IMR-90 (cell line): ENCODE measurements at regions not wholly inside any gene's neighbourhood (a gene's known extent, or its start where the extent isn't known, plus 50 kb on each side); places are given as distances from the start of the nearest gene placed in this dataset.

Experiments used
- ATAC-seq: fragments of 200-7000 bp; cut with Tn5 transposase; 2 replicates; pipeline ENCODE4 v1.9.1; 2020; ENCODE audit warnings: low read depth, mild to moderate bottlenecking, moderate library complexity
- BruUV-seq: library from RNA; stranded (reverse); fragments of 400-500 nt; replicated peaks from 2 replicates; lab custom pipeline; 2021; lab: Mats Ljungman, UMichigan
- CTCF ChIA-PET: fragments of 300-600 bp; formaldehyde crosslinking; extraction: SDS; loops from one replicate; lab custom pipeline; 2021; ENCODE audit warnings: antibody characterized with exemption; lab: Yijun Ruan, JAX
- POLR2A ChIA-PET: fragments of 300-600 bp; sonication (Branson Sonifier 250); formaldehyde crosslinking; loops from one replicate; lab custom pipeline; 2022; ENCODE audit warnings: antibody characterized with exemption; ENCODE audit not compliant: unreplicated experiment; lab: Charles Lee
- DNase-seq: peaks from one replicate; pipeline ENCODE4 v3.0.0; 2013
- H2AFZ ChIP-seq: replicated peaks from 2 replicates; pipeline ENCODE3; 2013; ENCODE audit warnings: low read length, mild to moderate bottlenecking; ENCODE audit not compliant: poor library complexity
- H2AK5ac ChIP-seq: 2 replicates; pipeline ENCODE4 v1.6.1; 2013; ENCODE audit warnings: low read depth, low read length, inconsistent platforms
- H2AK9ac ChIP-seq: replicated peaks from 2 replicates; pipeline ENCODE3; 2013; ENCODE audit warnings: mild to moderate bottlenecking, low read depth, low read length, moderate library complexity; ENCODE audit not compliant: poor library complexity
- H2BK120ac ChIP-seq: 2 replicates; pipeline ENCODE4 v1.6.1; 2013; ENCODE audit warnings: low read depth, low read length, inconsistent platforms
- H2BK15ac ChIP-seq: 3 replicates; pipeline ENCODE4 v1.6.1; 2013; ENCODE audit warnings: low read depth, low read length, inconsistent platforms
- H2BK20ac ChIP-seq: 2 replicates; pipeline ENCODE4 v1.6.1; 2013; ENCODE audit warnings: low read depth, mild to moderate bottlenecking, inconsistent platforms, low read length, moderate library complexity
- H2BK5ac ChIP-seq: 2 replicates; pipeline ENCODE4 v1.6.1; 2013; ENCODE audit warnings: mild to moderate bottlenecking, low read depth, low read length, inconsistent platforms; ENCODE audit not compliant: poor library complexity, severe bottlenecking
- H3K14ac ChIP-seq: replicated peaks from 2 replicates; pipeline ENCODE4 v1.6.1; 2013; ENCODE audit warnings: low read depth, low read length, inconsistent platforms
- H3K18ac ChIP-seq: 2 replicates; pipeline ENCODE4 v1.6.1; 2013; ENCODE audit warnings: low read depth, low read length, control low read depth
- H3K23ac ChIP-seq: 2 replicates; pipeline ENCODE4 v1.6.1; 2013; ENCODE audit warnings: low read depth, low read length, inconsistent platforms
- H3K27ac ChIP-seq: 2 replicates; pipeline ENCODE4 v1.5.1; 2013; ENCODE audit warnings: mild to moderate bottlenecking, control low read depth, low read length; ENCODE audit not compliant: insufficient read depth
- H3K27me3 ChIP-seq: 2 replicates; pipeline ENCODE4 v1.6.1; 2013; ENCODE audit warnings: low read length; ENCODE audit not compliant: control insufficient read depth, insufficient read depth
- H3K36me3 ChIP-seq: 2 replicates; pipeline ENCODE4 v1.6.1; 2013; ENCODE audit warnings: low read length, mixed read lengths; ENCODE audit not compliant: control insufficient read depth, insufficient read depth
- H3K4ac ChIP-seq: 2 replicates; pipeline ENCODE4 v1.6.1; 2013; ENCODE audit warnings: low read depth, low read length, inconsistent platforms
- H3K4me1 ChIP-seq: 2 replicates; pipeline ENCODE4 v1.6.1; 2013; ENCODE audit warnings: low read length, mixed read lengths; ENCODE audit not compliant: control insufficient read depth, insufficient read depth
- H3K4me2 ChIP-seq: 2 replicates; pipeline ENCODE4 v1.6.1; 2013; ENCODE audit warnings: low read depth, mild to moderate bottlenecking, control low read depth, low read length, moderate library complexity
- H3K4me3 ChIP-seq: 2 replicates; pipeline ENCODE4 v1.5.1; 2013; ENCODE audit warnings: low read depth, mild to moderate bottlenecking, control low read depth, low read length, moderate library complexity; ENCODE audit not compliant: insufficient read depth
- H3K56ac ChIP-seq: 2 replicates; pipeline ENCODE4 v1.6.1; 2013; ENCODE audit warnings: low read length, inconsistent platforms; ENCODE audit not compliant: insufficient read depth; ENCODE audit errors: extremely low read depth
- H3K79me1 ChIP-seq, 2 experiments: 2 replicates each; pipeline ENCODE4 v1.6.1; 2013; ENCODE audit warnings: low read length in 2 of 2, inconsistent platforms in 1 of 2, low read depth in 1 of 2
- H3K9ac ChIP-seq: 2 replicates; pipeline ENCODE4 v1.6.1; 2013; ENCODE audit warnings: low read depth, low read length, control low read depth
- H3K9me1 ChIP-seq: 2 replicates; pipeline ENCODE4 v1.6.1; 2013; ENCODE audit warnings: low read length, inconsistent platforms; ENCODE audit not compliant: insufficient read depth
- H3K9me3 ChIP-seq: 2 replicates; pipeline ENCODE4 v1.6.1; 2013; ENCODE audit warnings: low read length; ENCODE audit not compliant: control insufficient read depth, insufficient read depth
- H4K20me1 ChIP-seq: 2 replicates; pipeline ENCODE4 v1.6.1; 2013; ENCODE audit warnings: low read length, inconsistent platforms; ENCODE audit not compliant: insufficient read depth
- H4K5ac ChIP-seq: 2 replicates; pipeline ENCODE4 v1.6.1; 2013; ENCODE audit warnings: mild to moderate bottlenecking, low read depth, low read length, control low read depth
- H4K8ac ChIP-seq, 2 experiments: 2 replicates each; pipeline ENCODE4 v1.6.1; 2013; ENCODE audit warnings: low read depth in 2 of 2, low read length in 2 of 2, control low read depth in 1 of 2, inconsistent platforms in 1 of 2
- H4K91ac ChIP-seq: 2 replicates; pipeline ENCODE4 v1.6.1; 2013; ENCODE audit warnings: low read depth, low read length, inconsistent platforms; ENCODE audit not compliant: insufficient read depth
- BHLHE40 ChIP-seq: fragments of 150-350 bp; IDR thresholded peaks from 2 replicates; pipeline ENCODE4 v1.6.1; 2016; ENCODE audit warnings: mild to moderate bottlenecking, low read depth, low read length
- CHD1 ChIP-seq: IDR thresholded peaks from 2 replicates; pipeline ENCODE4 v1.6.1; 2012; ENCODE audit warnings: low read depth, low read length, improper control_type of control experiment
- CTCF ChIP-seq: conservative IDR thresholded peaks from 2 replicates; pipeline ENCODE4 v1.5.1; 2012; ENCODE audit warnings: mild to moderate bottlenecking, low read depth, low read length, improper control_type of control experiment
- FOS ChIP-seq: fragments of 150-350 bp; IDR thresholded peaks from 2 replicates; pipeline ENCODE4 v1.6.1; 2016; ENCODE audit warnings: low read depth, low read length
- MAFK ChIP-seq: IDR thresholded peaks from 2 replicates; pipeline ENCODE4 v1.6.1; 2012; ENCODE audit warnings: low read depth, low read length, improper control_type of control experiment
- MAZ ChIP-seq: IDR thresholded peaks from 2 replicates; pipeline ENCODE4 v1.6.1; 2012; ENCODE audit warnings: low read depth, mild to moderate bottlenecking, low read length, improper control_type of control experiment, moderate library complexity, borderline replicate concordance
- MXI1 ChIP-seq: IDR thresholded peaks from 2 replicates; pipeline ENCODE4 v1.6.1; 2012; ENCODE audit warnings: low read depth, mild to moderate bottlenecking, low read length, moderate library complexity, borderline replicate concordance
- POLR2A ChIP-seq: IDR thresholded peaks from 2 replicates; pipeline ENCODE4 v1.6.1; 2012; ENCODE audit warnings: mild to moderate bottlenecking, low read depth, low read length
- RCOR1 ChIP-seq: IDR thresholded peaks from 2 replicates; pipeline ENCODE4 v1.6.1; 2012; ENCODE audit warnings: mild to moderate bottlenecking, low read length, improper control_type of control experiment; ENCODE audit not compliant: insufficient replicate concordance
- RFX5 ChIP-seq: IDR thresholded peaks from 2 replicates; pipeline ENCODE4 v1.8.0; 2012; ENCODE audit warnings: low read depth, mild to moderate bottlenecking, low read length, moderate library complexity
- SMC3 ChIP-seq: fragments of 150-350 bp; IDR thresholded peaks from 2 replicates; pipeline ENCODE4 v1.6.1; 2016; ENCODE audit warnings: low read depth, mild to moderate bottlenecking, antibody characterized with exemption, low read length, moderate library complexity
- USF2 ChIP-seq: fragments of 150-350 bp; IDR thresholded peaks from 2 replicates; pipeline ENCODE4 v1.6.1; 2017; ENCODE audit warnings: mild to moderate bottlenecking, antibody characterized with exemption, low read length, low read depth
- WGBS, 2 experiments: methylation state at CpG; one replicate each; pipeline versions ENCODE4 v1.1.5 to v1.1.7; 2013; ENCODE audit warnings: missing lambda C conversion rate in 2 of 2; ENCODE audit not compliant: insufficient read length in 1 of 2; ENCODE audit errors: extremely low coverage in 2 of 2; 5-methylcytosine and 5-hydroxymethylcytosine counted together
- dilution Hi-C: fragments of 300-500 bp; cut with HindIII; formaldehyde crosslinking; loops from one replicate; pipeline ENCODE4 v1.14.3; 2018; ENCODE audit warnings: low sequenced_read_pairs; ENCODE audit not compliant: unreplicated experiment
- in situ Hi-C: fragments of 300-500 bp; cut with MboI; formaldehyde crosslinking; loops from 3 replicates; pipeline ENCODE4 v1.14.3; 2019; ENCODE audit warnings: low sequenced_read_pairs, inconsistent platforms, mixed read lengths
- intact Hi-C: fragments of 100-400 bp; cut with micrococcal nuclease; formaldehyde crosslinking; loops from 2 replicates; pipeline ENCODE4 v1.10.0; 2022
- TF ChIP-seq, protein P1 (sequence below): fragments of 150-350 bp; IDR thresholded peaks from 2 replicates; pipeline ENCODE4 v1.6.1; 2016; ENCODE audit warnings: low read depth, mild to moderate bottlenecking, low read length, moderate library complexity, borderline replicate concordance

DNA sequence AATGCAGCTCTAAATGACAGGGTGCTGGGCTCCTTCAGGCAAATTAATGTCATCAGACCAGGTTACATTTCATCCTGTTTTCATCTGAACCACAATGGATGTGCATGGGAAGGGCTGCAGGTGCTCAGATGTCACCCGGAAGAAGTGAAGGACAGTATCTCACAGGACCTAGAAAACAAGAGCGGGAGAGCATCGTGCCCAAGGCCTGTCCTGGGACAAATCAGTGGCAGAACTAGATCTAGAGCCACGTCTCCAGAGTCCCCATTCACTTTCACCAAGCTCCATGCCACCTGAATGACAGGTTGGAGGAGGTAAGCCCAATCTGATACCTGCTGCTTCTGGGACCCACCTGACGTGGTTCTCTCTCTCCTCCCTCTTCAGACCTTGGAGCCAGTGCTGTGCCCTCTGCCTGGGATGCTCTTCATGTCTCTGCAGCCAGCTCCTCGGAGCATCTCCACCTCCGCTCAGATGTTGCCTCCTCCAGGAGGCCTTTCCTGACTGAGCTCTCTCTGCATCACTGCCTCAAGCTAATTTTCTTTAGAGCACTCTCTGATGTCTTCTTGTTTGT, 77.3 kb downstream of the CPN2 start:
- Histone ChIP-seq H3K23ac (no peak overlapping the region), H4K20me1 (no peaks in the 10 kb centered on the region), H2BK20ac (no peak overlapping the region), H3K4ac (no peak overlapping the region), H3K4me3 (no peak overlapping the region), H3K9me3 (no peaks in the 10 kb centered on the region), H3K9me1 (no peaks in the 10 kb centered on the region; the same call in 1 of the 2 replicates), H3K18ac (no peak overlapping the region), H2BK120ac (no peak overlapping the region), H2AFZ (no peak overlapping the region), H4K8ac (no peak overlapping the region), H3K4me2 (no peak overlapping the region), H2AK9ac (no peak overlapping the region), H3K79me1 (no peaks in the 10 kb centered on the region), H3K27ac (no peak overlapping the region), H3K36me3 (no peaks in the 10 kb centered on the region), H4K91ac (no peak overlapping the region), H2AK5ac (no peak overlapping the region), H2BK15ac (no peak overlapping the region), H2BK5ac (no peak overlapping the region), H3K4me1 (peaks cover 10% of the 10 kb centered on the region; the same call in 1 of the 2 replicates), H3K56ac (no peak overlapping the region), H4K5ac (no peak overlapping the region), H3K27me3 (peaks cover 6% of the 10 kb centered on the region; the same call in 1 of the 2 replicates), H3K9ac (no peak overlapping the region), H3K14ac (no peak overlapping the region)
- in situ Hi-C loops (no loop called here), dilution Hi-C loops (no loop called here), intact Hi-C loops (no loop called here)
- CTCF ChIA-PET: no interaction called here
- TF ChIP-seq RFX5: no peak
- TF ChIP-seq CHD1: no peak
- TF ChIP-seq USF2: no peak
- TF ChIP-seq SMC3: no peak
- no peak for TF ChIP-seq MXI1
- no peak for TF ChIP-seq MAFK
- no peak for TF ChIP-seq POLR2A
- TF ChIP-seq, protein P1, sequence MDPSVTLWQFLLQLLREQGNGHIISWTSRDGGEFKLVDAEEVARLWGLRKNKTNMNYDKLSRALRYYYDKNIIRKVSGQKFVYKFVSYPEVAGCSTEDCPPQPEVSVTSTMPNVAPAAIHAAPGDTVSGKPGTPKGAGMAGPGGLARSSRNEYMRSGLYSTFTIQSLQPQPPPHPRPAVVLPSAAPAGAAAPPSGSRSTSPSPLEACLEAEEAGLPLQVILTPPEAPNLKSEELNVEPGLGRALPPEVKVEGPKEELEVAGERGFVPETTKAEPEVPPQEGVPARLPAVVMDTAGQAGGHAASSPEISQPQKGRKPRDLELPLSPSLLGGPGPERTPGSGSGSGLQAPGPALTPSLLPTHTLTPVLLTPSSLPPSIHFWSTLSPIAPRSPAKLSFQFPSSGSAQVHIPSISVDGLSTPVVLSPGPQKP: no peak
- no peak for TF ChIP-seq FOS
- TF ChIP-seq BHLHE40: no peak
- TF ChIP-seq RCOR1: no peak
- TF ChIP-seq MAZ: no peak
- no peak for TF ChIP-seq CTCF
- BruUV-seq: no TSS peak
- ATAC-seq (no peak), DNase-seq (no peak)
- WGBS, 2 experiments: no CpG with 5 or more reads among the region's 7 CpGs
- POLR2A ChIA-PET: interaction anchor here (0.6 kb wide), 1 partner anchor 30 kb away, joined by 3 read pairs; no protein-coding TSS in a partner anchor
